ENCODE measurements at regions not wholly inside any gene's neighbourhood (a gene's known extent, or its start where the extent isn't known, plus 50 kb on each side); places are given as distances from the start of the nearest gene placed in this dataset.

GRCh38 chrX:5417381-5417780 is 811.3 kb downstream of the NLGN4X start:
- no peaks in the 10 kb centered on the region for H3K9me3 ChIP-seq (ENCODE audit: control insufficient read depth, low read length, poor library complexity, severe bottlenecking)
- Mint-ChIP-seq H3K36me3 (ENCODE audit: low read depth) (no peaks in the 10 kb centered on the region), H3K27me3 (no peaks in the 10 kb centered on the region), H3K4me1 (no peaks in the 10 kb centered on the region), H3K4me3 (no peak overlapping the region), H3K27ac (no peak overlapping the region)
- DNase-seq: no peak
- ATAC-seq: no peak

GRCh38 chrX:5415738-5416137 is 812.9 kb downstream of the NLGN4X start:
- H3K4me3 Mint-ChIP-seq: no peak overlapping the region
- no peaks in the 10 kb centered on the region for H3K9me3 ChIP-seq (ENCODE audit: control insufficient read depth, low read length, poor library complexity, severe bottlenecking)
- no peaks in the 10 kb centered on the region for H3K36me3 Mint-ChIP-seq (ENCODE audit: low read depth)
- no peaks in the 10 kb centered on the region for H3K4me1 Mint-ChIP-seq
- H3K27me3 Mint-ChIP-seq: no peaks in the 10 kb centered on the region
- DNase-seq (no peak), ATAC-seq (no peak)
- no peak overlapping the region for H3K27ac Mint-ChIP-seq

- Mint-ChIP-seq H3K4me1 (no peaks in the 10 kb centered on the region), H3K36me3 (ENCODE audit: low read depth) (no peaks in the 10 kb centered on the region), H3K4me3 (no peak overlapping the region), H3K27ac (no peak overlapping the region), H3K27me3 (no peaks in the 10 kb centered on the region)
- DNase-seq (no peak), ATAC-seq (no peak)
- peaks cover 3% of the 10 kb centered on the region for H3K9me3 ChIP-seq (ENCODE audit: control insufficient read depth, low read length, poor library complexity, severe bottlenecking)
Observed at GRCh38 chrX:5409106-5409505, 819.6 kb downstream of the NLGN4X start.

GRCh38 chrX:5402461-5402860 is 826.2 kb downstream of the NLGN4X start:
- no peak overlapping the region for H3K4me3 Mint-ChIP-seq
- no peaks in the 10 kb centered on the region for H3K36me3 Mint-ChIP-seq (ENCODE audit: low read depth)
- no peaks in the 10 kb centered on the region for H3K4me1 Mint-ChIP-seq
- H3K9me3 ChIP-seq (ENCODE audit: control insufficient read depth, low read length, poor library complexity, severe bottlenecking): peaks cover 6% of the 10 kb centered on the region
- no peaks in the 10 kb centered on the region for H3K27me3 Mint-ChIP-seq
- ATAC-seq (no peak), DNase-seq (no peak)
- H3K27ac Mint-ChIP-seq: no peak overlapping the region

- H3K27ac Mint-ChIP-seq: no peak overlapping the region
- H3K4me1 Mint-ChIP-seq: no peaks in the 10 kb centered on the region
- no peak for DNase-seq
- no peak overlapping the region for H3K4me3 Mint-ChIP-seq
- H3K9me3 ChIP-seq (ENCODE audit: control insufficient read depth, low read length, poor library complexity, severe bottlenecking): peaks cover 3% of the 10 kb centered on the region
- no peaks in the 10 kb centered on the region for H3K36me3 Mint-ChIP-seq (ENCODE audit: low read depth)
- H3K27me3 Mint-ChIP-seq: no peaks in the 10 kb centered on the region
- ATAC-seq: no peak
Observed at GRCh38 chrX:5399403-5399802, 829.3 kb downstream of the NLGN4X start.

GRCh38 chrX:5397409-5397808 is 831.3 kb downstream of the NLGN4X start:
- H3K9me3 ChIP-seq (ENCODE audit: control insufficient read depth, low read length, poor library complexity, severe bottlenecking): no peaks in the 10 kb centered on the region
- H3K36me3 Mint-ChIP-seq (ENCODE audit: low read depth): no peaks in the 10 kb centered on the region
- no peaks in the 10 kb centered on the region for H3K4me1 Mint-ChIP-seq
- DNase-seq (no peak), ATAC-seq (no peak)
- H3K27me3 Mint-ChIP-seq: no peaks in the 10 kb centered on the region
- no peak overlapping the region for H3K4me3 Mint-ChIP-seq
- no peak overlapping the region for H3K27ac Mint-ChIP-seq

GRCh38 chrX:5390376-5390775 is 838.3 kb downstream of the NLGN4X start:
- ATAC-seq (no peak), DNase-seq (no peak)
- H3K27me3 Mint-ChIP-seq: no peaks in the 10 kb centered on the region
- H3K4me1 Mint-ChIP-seq: no peaks in the 10 kb centered on the region
- H3K36me3 Mint-ChIP-seq (ENCODE audit: low read depth): no peaks in the 10 kb centered on the region
- no peak overlapping the region for H3K27ac Mint-ChIP-seq
- no peak overlapping the region for H3K4me3 Mint-ChIP-seq
- H3K9me3 ChIP-seq (ENCODE audit: control insufficient read depth, low read length, poor library complexity, severe bottlenecking): no peaks in the 10 kb centered on the region

GRCh38 chrX:5388087-5388486 is 840.6 kb downstream of the NLGN4X start:
- ATAC-seq (no peak), DNase-seq (no peak)
- Mint-ChIP-seq H3K27ac (no peak overlapping the region), H3K4me3 (no peak overlapping the region), H3K27me3 (no peaks in the 10 kb centered on the region), H3K4me1 (no peaks in the 10 kb centered on the region), H3K36me3 (ENCODE audit: low read depth) (no peaks in the 10 kb centered on the region)
- H3K9me3 ChIP-seq (ENCODE audit: control insufficient read depth, low read length, poor library complexity, severe bottlenecking): no peaks in the 10 kb centered on the region

GRCh38 chrX:5380426-5380825 is 848.2 kb downstream of the NLGN4X start:
- no peaks in the 10 kb centered on the region for H3K36me3 Mint-ChIP-seq (ENCODE audit: low read depth)
- DNase-seq: no peak
- ATAC-seq: no peak
- no peak overlapping the region for H3K4me3 Mint-ChIP-seq
- no peaks in the 10 kb centered on the region for H3K4me1 Mint-ChIP-seq
- no peak overlapping the region for H3K27ac Mint-ChIP-seq
- no peaks in the 10 kb centered on the region for H3K9me3 ChIP-seq (ENCODE audit: control insufficient read depth, low read length, poor library complexity, severe bottlenecking)
- H3K27me3 Mint-ChIP-seq: no peaks in the 10 kb centered on the region

- no peaks in the 10 kb centered on the region for H3K9me3 ChIP-seq (ENCODE audit: control insufficient read depth, low read length, poor library complexity, severe bottlenecking)
- Mint-ChIP-seq H3K27ac (no peak overlapping the region), H3K4me3 (no peak overlapping the region), H3K36me3 (ENCODE audit: low read depth) (no peaks in the 10 kb centered on the region), H3K4me1 (no peaks in the 10 kb centered on the region), H3K27me3 (no peaks in the 10 kb centered on the region)
- no peak for DNase-seq
- no peak for ATAC-seq
Observed at GRCh38 chrX:5341902-5342301, 886.8 kb downstream of the NLGN4X start.

GRCh38 chrX:5337160-5337559 is 891.5 kb downstream of the NLGN4X start:
- DNase-seq: no peak
- H3K9me3 ChIP-seq (ENCODE audit: control insufficient read depth, low read length, poor library complexity, severe bottlenecking): no peaks in the 10 kb centered on the region
- no peaks in the 10 kb centered on the region for H3K27me3 Mint-ChIP-seq
- no peak for ATAC-seq
- no peaks in the 10 kb centered on the region for H3K4me1 Mint-ChIP-seq
- no peak overlapping the region for H3K27ac Mint-ChIP-seq
- no peaks in the 10 kb centered on the region for H3K36me3 Mint-ChIP-seq (ENCODE audit: low read depth)
- H3K4me3 Mint-ChIP-seq: no peak overlapping the region

- H3K4me3 Mint-ChIP-seq: no peak overlapping the region
- H3K27me3 Mint-ChIP-seq: no peaks in the 10 kb centered on the region
- ATAC-seq: no peak
- H3K27ac Mint-ChIP-seq: no peak overlapping the region
- no peak for DNase-seq
- H3K4me1 Mint-ChIP-seq: no peaks in the 10 kb centered on the region
- no peaks in the 10 kb centered on the region for H3K36me3 Mint-ChIP-seq (ENCODE audit: low read depth)
- peaks cover 2% of the 10 kb centered on the region for H3K9me3 ChIP-seq (ENCODE audit: control insufficient read depth, low read length, poor library complexity, severe bottlenecking)
Observed at GRCh38 chrX:5324546-5324945, 904.1 kb downstream of the NLGN4X start.

- Mint-ChIP-seq H3K36me3 (ENCODE audit: low read depth) (no peaks in the 10 kb centered on the region), H3K4me3 (no peak overlapping the region), H3K27me3 (no peaks in the 10 kb centered on the region), H3K4me1 (no peaks in the 10 kb centered on the region), H3K27ac (no peak overlapping the region)
- H3K9me3 ChIP-seq (ENCODE audit: control insufficient read depth, low read length, poor library complexity, severe bottlenecking): no peaks in the 10 kb centered on the region
- DNase-seq (no peak), ATAC-seq (no peak)
Observed at GRCh38 chrX:5314148-5314547, 914.5 kb downstream of the NLGN4X start.

- Mint-ChIP-seq H3K27me3 (no peaks in the 10 kb centered on the region), H3K4me1 (no peaks in the 10 kb centered on the region), H3K4me3 (no peak overlapping the region), H3K27ac (no peak overlapping the region), H3K36me3 (ENCODE audit: low read depth) (no peaks in the 10 kb centered on the region)
- no peaks in the 10 kb centered on the region for H3K9me3 ChIP-seq (ENCODE audit: control insufficient read depth, low read length, poor library complexity, severe bottlenecking)
- ATAC-seq: no peak
- no peak for DNase-seq
Observed at GRCh38 chrX:5307416-5307815, 921.3 kb downstream of the NLGN4X start.

GRCh38 chrX:5306654-5307121 is 922.0 kb downstream of the NLGN4X start:
- no peak overlapping the region for H3K4me3 Mint-ChIP-seq
- no peak for DNase-seq
- H3K36me3 Mint-ChIP-seq (ENCODE audit: low read depth): no peaks in the 10 kb centered on the region
- no peaks in the 10 kb centered on the region for H3K4me1 Mint-ChIP-seq
- H3K27ac Mint-ChIP-seq: no peak overlapping the region
- H3K27me3 Mint-ChIP-seq: no peaks in the 10 kb centered on the region
- ATAC-seq: no peak
- no peaks in the 10 kb centered on the region for H3K9me3 ChIP-seq (ENCODE audit: control insufficient read depth, low read length, poor library complexity, severe bottlenecking)
